NOMO-1 (cell line): ENCODE measurements at regions not wholly inside any gene's neighbourhood (a gene's known extent, or its start where the extent isn't known, plus 50 kb on each side); places are given as distances from the start of the nearest gene placed in this dataset.

ENCODE experiments used
- DNase-seq, 2 experiments: peaks; one replicate each; lab custom pipeline; 2025; ENCODE audit not compliant: unreplicated experiment in 2 of 2; lab: John Stamatoyannopoulos, UW

DNA sequence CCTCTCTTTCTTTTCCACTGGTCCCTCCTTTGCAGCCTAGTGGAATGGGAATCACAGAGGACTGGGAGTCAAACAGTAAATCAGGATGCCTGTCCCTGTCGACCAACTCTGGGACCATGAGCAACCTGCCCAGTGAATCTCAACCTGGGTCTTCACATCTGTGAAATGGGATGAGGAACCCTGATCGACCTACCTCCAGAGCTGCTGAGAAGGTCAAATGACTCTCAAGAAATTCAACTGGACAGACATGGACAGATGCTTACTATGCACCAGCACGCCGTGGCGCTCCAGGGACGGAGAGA lies 73.3 kb upstream of the TAF1B start:
- DNase-seq = no peak

DNA sequence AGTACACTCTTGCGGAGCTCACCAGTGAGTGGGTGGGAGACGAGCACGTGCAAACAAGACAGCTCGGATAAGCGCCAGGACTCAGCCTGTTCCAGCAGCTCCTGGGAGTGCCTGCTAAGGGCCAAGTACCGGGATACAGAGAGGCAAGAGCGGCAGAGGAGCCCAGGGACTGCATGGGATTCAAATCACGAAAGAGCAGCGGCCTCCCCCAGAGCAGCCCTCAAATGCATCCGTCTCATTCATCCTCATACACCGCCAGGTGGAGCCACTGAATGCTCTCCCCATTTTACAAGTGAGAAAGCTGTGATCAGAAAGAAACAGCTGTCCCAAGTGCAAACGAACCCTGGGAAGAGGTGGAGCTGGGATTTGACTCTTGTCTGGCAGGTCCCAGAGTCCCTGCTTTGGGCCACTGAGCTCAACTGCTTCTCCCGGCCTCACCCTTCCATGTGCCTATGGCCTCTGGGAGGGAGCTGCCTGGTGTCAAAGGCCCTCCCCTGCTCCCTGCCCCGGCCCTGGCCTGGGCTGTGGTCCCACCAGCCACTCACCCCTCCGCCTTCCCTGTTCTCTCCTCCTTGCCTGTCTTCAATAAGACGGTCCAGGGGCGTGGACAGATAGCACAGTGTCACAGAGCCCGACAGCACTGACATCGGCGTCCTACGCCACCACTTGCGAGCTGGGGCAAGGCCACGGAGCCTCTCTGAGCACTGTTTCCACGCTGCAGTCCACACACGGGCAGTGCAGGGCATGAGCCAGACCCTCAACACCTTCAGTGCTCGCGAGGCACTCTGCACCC lies 72.8 kb upstream of the TAF1B start:
- DNase-seq = peak in 1 of 2 experiments; percentile 16

DNA sequence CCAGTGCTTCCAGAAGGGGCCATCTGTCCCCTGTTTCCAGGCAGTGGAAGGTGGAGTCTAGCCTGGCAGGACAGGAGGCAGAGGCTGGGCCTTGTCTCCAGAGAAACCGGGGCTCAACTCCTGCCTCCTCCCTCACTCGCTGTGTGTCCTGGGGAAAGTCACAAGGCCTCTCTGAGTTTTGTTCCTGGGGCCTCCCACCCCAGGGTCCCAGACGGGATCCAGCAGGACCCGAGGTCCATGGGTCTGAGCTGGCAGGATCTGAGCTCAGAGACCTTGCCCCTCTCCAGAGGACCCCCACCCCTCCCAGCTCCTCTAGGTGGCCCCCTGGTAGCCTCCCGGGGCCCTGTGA lies 72.2 kb upstream of the TAF1B start:
- no peak for DNase-seq

DNA sequence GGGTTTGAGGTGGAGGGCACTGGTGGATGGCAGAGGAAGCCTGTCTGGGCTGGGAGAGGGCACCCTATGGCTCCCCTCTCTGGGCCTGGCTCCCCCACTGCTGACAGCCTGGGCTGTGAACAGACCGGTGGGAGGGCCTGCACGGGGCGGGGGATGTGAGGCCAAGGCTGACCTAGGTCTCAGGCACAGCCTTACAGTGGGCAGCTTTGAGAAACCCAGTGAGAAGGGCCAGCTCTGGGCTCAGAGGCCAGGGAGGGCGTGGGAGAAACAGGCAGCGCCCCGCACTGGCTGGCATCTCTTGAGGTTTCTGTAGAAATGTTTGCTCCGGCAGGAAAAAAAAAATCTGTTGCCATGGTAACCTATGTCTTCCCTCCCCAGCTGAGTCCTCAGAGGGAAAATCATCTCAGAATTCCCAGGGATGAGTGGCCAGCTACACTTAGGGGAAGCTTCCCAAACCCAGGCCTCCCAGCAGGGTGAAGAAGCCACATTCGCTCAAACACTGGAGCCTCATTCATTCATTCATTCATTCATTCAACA lies 71.7 kb upstream of the TAF1B start:
- no peak for DNase-seq

DNA sequence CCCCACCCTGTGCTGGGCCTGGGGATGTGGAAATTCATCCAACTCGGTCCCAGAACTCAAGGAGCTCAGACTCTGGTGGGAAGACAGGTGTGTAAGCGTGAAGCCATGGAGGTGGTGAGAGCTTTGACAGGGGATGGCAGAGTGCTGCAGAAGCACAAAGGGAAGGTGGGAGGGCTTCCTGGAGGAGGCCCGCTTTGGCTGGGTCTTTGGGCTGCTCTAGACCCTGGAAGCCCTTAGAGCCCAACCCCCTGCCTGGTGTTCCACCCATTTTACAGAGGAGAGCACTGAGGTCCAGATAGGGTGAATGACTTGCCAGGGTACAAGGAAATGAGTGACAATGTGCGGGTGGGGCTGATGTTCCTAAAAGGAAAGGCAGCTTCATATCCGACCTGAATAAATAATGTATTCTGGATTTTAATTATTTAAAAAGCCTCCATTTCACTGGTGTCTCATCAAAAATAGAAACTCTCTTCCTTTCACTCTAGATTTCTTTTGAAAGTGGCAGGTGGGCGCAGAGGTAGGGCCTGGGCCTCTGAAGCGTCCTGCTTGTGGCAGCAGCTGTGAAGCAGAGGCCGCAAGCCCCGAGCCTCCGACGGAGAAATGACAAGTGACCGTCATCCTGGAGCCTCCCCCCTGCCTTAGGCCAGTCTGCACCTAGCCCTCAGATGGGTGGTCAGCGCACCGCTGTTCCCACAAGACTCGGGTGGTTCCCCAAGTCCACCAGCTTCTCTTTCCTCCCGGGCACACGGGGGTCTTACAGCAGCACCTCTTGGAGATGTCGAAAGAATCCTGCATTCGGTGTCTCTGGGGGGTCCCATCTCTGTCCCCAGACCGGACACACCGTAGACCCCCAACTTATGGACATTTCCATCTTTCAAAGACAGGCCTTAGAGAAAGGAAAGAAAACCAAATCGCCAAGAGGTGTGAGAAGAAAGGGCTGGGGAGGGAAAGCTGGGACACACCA lies 71.0 kb upstream of the TAF1B start:
- DNase-seq = no peak

DNA sequence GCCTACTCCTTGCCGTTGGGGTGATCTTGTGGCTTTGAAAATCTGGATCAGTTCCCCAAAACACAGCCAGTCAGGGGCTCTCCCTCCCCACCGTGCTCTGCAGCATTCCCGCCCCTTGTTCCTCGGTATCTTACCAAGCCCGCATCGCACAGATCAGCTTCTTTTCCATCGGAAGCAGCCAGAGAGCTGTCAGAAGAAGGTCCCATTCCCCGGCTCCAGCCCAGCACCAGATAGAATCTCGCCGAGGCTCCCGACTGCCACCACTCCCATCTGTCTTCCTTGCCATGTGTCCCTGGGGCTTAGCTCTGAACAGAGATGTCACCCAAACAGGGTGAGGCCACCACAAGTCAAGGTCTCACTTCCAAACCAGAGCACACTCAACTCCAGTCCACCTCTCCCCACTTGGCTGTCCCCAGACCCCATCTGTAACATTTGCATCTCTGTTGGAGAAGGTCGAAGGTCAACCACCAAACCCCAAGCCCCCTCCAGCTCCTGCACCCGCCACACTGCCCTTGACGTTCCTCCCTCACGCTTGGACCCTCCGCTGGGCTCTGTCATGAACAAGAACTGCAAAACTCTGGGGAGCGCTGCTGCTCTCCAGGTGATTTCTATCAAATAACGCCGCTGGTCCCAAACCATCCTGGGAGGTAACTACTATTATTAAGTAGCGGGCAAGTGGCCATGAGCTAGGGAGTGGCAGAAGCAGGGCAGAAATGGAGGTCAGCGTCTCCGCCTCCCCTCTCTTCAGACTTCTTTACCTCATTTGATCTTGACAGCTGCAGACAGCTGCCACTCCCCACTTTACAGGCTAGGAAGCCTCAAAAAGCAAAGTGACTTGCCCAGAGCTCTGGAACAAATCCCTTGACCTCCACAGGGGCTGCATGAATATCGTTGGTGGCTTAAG lies 70.0 kb upstream of the TAF1B start:
- no peak for DNase-seq

DNA sequence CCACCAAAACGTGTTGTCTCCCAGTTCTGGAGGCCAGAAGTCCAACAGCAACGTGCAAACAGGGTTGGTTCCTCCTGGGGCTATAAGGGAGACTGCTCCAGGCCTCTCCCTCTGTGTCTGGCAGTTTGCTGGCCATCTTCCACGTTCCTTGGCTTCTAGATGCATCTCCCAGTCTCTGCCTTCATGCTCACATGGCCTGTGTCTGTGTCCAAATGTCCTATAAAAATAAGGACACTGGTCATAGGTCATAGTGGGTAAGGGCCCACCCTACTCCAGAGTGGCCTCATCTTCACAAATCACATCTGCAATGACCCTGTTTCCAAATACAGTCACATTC lies 69.4 kb upstream of the TAF1B start:
- no peak for DNase-seq

DNA sequence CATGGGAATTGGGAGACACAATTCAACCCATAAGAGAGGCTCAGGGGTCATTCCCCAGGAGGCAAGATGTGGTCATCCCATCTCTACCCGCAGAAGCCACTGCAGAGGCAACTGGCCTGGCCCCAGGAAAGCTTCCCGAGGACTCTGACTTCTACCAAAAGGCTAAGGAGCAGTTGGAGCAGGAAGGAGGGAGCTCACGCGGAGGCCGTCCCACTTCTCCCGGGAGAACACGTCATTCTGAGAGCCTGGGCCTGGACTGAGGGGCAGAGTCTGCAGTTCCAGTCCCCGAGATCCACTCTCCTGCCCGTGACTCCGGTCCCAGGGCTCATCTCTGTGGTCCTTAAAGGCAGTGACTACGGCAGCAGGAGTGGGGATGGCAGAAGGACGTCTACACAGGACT lies 69.0 kb upstream of the TAF1B start:
- DNase-seq = no peak

DNA sequence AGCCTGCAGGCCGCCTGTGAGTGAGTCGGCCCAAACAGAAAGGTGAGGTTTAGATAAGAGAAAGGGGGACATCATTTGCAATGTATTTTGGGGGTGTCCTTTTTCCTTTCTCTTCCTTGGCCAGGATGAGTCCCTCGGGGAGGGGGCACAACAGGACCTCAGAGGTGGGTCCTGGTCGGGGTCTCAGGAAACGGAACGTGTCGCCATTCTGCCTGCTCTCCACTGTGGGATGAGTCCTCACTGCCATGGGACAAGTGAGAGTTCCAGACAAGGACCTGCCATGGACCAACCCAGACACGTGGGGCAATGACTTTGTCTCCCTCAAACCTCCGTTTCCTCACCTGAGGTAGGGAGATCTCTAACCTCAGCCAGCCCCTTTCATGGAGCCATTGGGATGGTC lies 67.9 kb upstream of the TAF1B start:
- no peak for DNase-seq

DNA sequence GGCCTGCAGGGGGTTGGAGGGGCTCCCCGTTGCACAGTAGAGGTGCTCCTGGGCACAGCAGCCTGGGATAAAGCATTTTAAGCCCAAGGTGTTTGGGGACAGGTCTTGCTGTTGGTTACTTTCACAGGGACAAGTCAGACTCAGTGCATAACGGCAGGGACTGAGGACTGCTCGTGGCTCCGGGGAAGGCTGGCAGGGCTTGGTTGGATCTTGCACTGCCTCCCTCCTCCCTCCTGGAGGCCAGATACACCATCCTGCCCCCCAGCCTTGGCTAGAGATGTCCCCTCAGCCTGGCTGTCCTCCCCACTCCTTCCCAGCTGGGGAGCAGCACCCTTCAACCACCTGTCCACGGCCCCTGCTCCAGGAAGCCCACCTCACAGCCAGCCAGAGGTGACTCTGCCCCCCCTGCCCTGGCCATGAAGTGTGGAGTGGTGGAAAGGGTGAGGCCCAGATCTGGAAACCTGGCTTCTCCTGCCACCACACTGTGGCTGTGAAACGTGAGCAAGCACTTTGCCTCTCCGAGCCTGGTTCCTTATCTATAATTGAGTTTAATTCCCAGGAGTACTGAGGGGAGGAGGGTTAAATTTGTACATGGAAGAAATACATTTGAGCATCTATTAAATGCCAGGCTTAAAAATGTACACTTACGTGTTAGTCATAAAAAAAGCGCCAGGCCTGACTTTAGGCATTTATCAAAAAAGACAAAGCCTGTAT lies 67.1 kb upstream of the TAF1B start:
- no peak for DNase-seq

DNA sequence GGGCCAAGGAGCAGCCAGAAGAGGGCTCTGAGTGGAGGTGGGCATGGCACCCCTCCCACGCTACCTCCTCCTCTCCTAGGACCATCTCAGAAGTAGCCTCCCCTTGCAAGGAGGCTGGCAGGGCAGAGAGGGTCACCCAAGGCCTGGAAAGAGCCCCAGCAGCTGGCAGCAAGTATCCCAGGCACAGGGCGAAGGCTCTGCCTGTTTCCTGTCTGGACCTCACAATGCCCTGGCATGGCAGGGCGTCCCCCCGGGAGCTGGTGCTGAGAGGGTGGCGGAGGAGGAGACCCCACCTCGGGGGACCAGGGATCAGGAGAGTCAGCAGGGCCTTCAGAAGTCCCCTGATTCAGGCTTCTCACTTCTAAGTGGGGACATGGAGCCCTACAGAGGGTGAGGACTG lies 66.2 kb upstream of the TAF1B start:
- no peak for DNase-seq

DNA sequence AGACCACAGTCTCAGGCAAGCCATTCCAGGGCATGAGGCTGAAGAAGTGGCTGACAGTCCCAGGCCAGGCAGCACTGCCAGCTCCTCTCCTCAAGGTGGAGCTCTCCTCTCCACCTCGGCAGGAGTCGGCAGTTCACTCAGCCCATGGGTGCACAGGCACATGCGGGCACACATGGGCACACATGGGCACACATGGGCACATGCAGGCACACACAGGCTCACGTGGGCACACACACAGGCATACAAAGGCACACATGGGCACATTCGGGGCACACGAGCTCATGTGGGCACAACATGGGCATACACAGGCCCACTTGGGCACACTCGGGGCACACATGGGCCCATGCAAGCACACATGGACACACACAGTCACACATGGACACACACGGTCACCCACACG lies 65.3 kb upstream of the TAF1B start:
- DNase-seq = no peak

DNA sequence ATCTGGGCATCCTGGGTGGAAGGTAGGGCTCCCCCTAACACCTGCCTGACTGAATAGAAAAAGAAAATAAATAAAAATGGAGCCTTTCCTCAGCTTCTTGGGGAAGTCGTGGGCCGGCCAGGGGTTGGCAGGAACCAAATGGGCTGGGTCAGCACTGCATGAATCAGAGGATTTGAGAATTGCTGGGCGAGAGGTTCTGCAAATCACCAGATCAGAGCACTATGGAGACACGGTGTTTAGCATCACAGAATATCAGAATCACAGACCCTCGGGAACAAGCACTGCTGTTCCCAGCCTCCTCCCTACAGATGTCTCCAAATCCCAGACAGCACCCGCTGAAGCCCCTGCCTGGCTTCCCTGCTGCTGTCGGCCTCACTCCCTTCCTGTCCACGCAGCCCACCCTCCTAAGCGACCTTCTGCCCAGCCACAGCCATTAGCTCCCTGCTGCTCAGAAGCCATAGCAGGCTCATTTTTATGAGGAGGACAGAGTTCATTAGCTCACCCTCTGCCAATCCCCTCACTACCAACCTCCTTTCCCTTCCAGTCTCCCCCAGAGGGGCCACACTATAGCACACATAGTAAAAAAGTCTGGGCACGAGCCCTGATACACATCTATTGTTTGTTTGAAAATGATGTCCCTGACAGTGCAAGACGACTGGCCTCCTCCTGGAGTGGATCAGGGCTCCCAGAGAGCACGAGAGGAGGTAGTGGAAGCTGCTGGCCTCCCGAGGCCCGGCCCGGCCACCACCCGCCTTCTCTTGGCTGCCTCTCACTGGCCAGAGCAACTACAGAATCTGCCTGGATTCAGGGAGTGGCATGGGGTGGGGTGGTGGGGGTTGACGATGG lies 64.6 kb upstream of the TAF1B start:
- DNase-seq = no peak

DNA sequence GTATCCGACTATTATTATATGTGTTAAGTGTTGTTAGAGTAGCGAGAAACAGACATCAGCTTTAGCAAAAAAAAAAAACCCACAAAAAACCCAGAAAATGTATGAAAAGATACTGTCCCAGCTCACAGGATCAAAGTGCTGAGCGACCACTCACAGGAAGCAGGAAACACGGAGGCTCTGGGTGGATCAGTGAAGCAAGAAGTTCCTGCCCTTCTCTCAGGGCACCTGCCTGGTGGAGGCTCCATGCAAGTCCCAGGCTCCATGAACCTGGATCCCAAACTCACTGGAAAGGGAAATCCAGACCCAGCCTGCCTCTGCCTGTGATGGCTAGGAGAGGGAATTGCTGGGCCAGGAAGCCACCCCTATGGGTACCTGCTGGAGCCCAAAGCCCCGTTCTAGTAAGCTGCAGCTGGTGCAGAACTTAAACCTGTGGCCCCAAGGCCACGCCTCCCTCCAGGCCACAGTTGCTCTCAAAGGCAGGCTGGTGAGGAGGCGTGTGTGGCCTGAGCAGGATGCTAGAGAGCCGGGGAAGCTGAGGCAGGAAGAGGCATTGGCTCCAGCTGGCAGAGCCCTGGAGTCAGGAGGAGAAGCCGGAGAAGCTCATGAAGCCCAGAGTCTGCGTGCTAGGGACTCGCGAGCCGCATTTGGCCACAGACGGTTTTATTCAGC lies 63.5 kb upstream of the TAF1B start:
- peak; percentile 60 to 75 for DNase-seq

DNA sequence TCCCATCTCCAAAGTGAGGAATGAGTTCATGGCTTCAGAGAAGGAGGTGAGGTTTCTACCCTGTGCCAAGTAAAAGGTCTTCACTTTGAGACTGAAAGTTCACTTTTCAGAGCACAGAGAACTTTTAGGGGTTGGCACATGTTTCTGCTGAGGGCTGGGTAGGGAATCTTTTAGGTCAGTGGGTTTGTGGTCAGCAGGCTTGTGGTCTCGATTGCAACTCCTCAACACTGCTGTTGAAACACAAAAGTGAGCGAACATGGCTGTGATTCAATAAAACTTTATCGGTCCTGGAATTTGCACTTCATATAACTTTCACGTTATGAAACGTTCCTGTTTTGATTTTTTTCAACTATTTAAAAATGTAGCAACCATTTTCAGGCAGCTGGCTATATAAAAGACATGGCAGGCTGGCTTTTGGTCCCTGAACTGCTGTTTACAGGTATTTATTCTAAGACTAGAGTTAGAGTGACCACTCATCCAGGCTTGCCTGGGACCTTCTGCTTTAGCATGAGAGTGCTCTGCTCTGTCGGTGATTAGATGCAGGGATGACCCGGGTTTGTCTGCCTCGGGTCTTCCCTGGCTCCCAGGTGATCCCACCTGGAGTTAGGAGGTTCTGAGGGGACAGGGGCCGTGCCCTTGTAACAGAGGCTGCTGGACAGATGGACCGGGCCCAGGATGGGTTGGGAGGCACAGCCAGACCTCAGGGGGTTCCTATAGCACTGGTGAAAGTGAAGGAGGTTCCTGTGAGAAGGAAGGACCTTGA lies 62.7 kb upstream of the TAF1B start:
- DNase-seq = peak; percentile 50 to 53

DNA sequence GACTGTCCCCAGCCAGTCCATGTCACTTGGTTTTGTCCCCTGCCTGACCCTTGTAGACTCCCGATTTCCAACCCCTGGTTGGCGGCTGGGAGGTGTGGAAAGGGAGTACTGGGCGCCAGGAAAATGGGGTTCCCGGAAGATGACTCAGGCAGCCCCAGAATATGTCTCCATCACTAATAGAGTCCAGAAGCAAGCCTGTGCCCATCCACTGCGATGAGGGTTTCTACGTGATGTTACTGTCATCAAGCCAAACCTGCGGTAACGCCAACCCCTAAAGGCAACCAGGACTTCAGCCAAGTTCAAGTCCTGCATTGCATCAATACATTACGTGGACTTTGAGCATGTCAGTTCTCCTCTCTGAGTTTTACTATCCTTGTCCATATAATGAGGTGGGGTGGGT lies 62.0 kb upstream of the TAF1B start:
- no peak for DNase-seq

DNA sequence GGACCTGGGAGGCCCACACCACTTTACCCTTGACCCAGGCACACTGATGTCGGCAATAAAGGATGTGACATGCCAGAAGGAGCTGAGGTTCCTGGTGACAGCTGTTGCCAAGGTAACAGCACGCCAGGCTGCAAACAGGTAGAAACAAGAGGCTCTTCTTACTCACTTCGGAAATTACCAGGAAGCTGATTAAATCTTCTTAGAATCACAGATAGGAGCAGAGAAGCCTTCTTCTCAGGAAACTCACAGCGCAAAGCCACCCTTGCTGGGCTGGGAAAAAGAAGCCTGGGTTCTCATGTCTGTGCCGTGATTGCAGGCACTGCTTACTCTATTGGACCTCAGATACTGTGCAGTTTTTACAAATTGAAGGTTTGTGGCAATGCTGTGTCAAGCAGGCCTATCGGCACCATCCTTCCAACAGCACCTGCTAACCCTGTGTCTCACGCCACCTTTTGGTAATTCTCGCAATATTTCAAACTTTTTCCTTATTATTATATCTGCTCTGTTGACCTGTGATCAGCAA lies 61.0 kb upstream of the TAF1B start:
- DNase-seq = no peak

DNA sequence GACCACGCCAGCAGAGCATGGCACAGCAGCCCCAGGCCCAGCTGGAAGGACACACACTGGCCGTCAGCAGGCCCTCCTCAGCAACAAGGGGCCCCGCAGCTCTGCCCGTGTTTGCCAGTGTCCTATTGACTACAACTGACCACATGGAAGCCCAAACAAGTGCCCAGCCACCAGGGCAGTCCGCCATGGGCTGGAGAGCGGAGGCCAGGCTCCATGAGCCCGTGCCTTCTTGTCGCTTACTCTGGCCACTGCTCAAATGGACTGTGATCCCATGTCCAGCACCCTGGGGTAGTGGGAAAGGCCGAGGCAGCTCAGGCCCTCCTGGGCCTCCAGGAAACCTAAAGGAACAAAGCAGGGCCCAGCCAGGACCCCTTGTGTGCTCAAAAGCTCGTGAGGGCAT lies 53.9 kb upstream of the TAF1B start:
- no peak for DNase-seq
